ENCODE measurements at regions not wholly inside any gene's neighbourhood (a gene's known extent, or its start where the extent isn't known, plus 50 kb on each side); places are given as distances from the start of the nearest gene placed in this dataset.
A peak's percentile ranks its signal among the peaks of the same experiment; 100 is the strongest.

GRCh38 chr20:36099106-36099505, 55.4 kb upstream of the EPB41L1 start:
- Mint-ChIP-seq H3K27ac (ENCODE audit: unreplicated experiment) (no peak overlapping the region), H3K27me3 (ENCODE audit: low read depth) (no peaks in the 10 kb centered on the region), H3K9me3 (ENCODE audit: low read depth) (no peaks in the 10 kb centered on the region), H3K36me3 (ENCODE audit: low read depth) (no peaks in the 10 kb centered on the region), H3K4me3 (ENCODE audit: unreplicated experiment) (no peak overlapping the region), H3K4me1 (ENCODE audit: low read depth) (peaks cover 54% of the 10 kb centered on the region)
- no peak for DNase-seq (ENCODE audit: low spot score)
- TF ChIP-seq CTCF (IDR thresholded peaks at IDR 0.05): no peak

GRCh38 chr20:36101192-36101591, 53.3 kb upstream of the EPB41L1 start:
- peaks cover 57% of the 10 kb centered on the region for H3K4me1 Mint-ChIP-seq (ENCODE audit: low read depth)
- H3K36me3 Mint-ChIP-seq (ENCODE audit: low read depth): no peaks in the 10 kb centered on the region
- no peak for TF ChIP-seq CTCF (IDR thresholded peaks at IDR 0.05)
- H3K27me3 Mint-ChIP-seq (ENCODE audit: low read depth): no peaks in the 10 kb centered on the region
- H3K9me3 Mint-ChIP-seq (ENCODE audit: low read depth): no peaks in the 10 kb centered on the region
- H3K4me3 Mint-ChIP-seq (ENCODE audit: unreplicated experiment): no peak overlapping the region
- H3K27ac Mint-ChIP-seq (ENCODE audit: unreplicated experiment): peak overlapping the region; percentile 55
- no peak for DNase-seq (ENCODE audit: low spot score)

- no peak for DNase-seq (ENCODE audit: low spot score)
- no peak overlapping the region for H3K27ac Mint-ChIP-seq (ENCODE audit: unreplicated experiment)
- TF ChIP-seq CTCF (IDR thresholded peaks at IDR 0.05): no peak
- H3K27me3 Mint-ChIP-seq (ENCODE audit: low read depth): no peaks in the 10 kb centered on the region
- H3K4me3 Mint-ChIP-seq (ENCODE audit: unreplicated experiment): no peak overlapping the region
- no peaks in the 10 kb centered on the region for H3K36me3 Mint-ChIP-seq (ENCODE audit: low read depth)
- H3K4me1 Mint-ChIP-seq (ENCODE audit: low read depth): peaks cover 47% of the 10 kb centered on the region
- H3K9me3 Mint-ChIP-seq (ENCODE audit: low read depth): no peaks in the 10 kb centered on the region
Measured at GRCh38 chr20:36102306-36102705, 52.2 kb upstream of the EPB41L1 start.

DNA sequence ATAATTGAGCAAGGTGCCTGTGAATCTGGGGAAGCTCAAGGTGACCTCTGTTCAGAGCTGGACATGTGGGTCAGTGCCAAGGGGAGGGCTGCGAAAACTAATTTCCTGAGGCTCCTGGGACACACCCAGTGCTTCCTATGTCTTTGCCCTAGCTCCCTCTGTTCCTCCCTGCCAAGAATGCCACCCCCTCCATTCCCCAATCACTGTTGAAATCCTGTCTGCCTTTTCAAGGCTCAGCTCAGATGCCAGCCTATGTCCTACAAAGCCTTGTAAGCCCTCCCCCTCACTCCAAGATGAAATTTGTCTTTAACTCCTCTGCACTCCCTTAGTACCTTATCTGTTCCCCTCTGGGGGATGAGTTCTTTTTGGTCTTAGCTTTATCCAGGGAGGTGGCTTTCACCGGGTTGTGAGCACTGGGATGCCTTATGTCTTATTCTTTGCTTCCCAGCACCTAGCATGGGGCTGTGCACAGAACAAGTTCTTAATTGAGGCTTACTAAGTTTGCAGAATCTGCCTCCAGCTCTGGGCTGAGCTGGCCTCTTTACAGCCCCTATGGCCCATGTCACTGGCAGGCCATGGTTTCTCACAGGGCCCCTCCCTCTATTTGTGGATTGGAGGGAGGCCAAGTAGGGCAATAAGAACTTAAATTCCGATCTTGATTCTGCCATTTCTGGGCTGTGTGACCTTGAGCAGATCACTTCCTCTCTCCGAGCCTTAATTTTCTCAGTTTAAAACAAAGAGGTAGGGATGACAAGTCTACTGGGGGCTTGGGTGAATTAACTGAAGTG, 51.5 kb upstream of the EPB41L1 start:
- H3K4me3 Mint-ChIP-seq (ENCODE audit: unreplicated experiment): no peak overlapping the region
- no peaks in the 10 kb centered on the region for H3K27me3 Mint-ChIP-seq (ENCODE audit: low read depth)
- H3K9me3 Mint-ChIP-seq (ENCODE audit: low read depth): no peaks in the 10 kb centered on the region
- H3K36me3 Mint-ChIP-seq (ENCODE audit: low read depth): no peaks in the 10 kb centered on the region
- H3K27ac Mint-ChIP-seq (ENCODE audit: unreplicated experiment): peak overlapping the region; percentile 1
- no peak for DNase-seq (ENCODE audit: low spot score)
- H3K4me1 Mint-ChIP-seq (ENCODE audit: low read depth): peaks cover 40% of the 10 kb centered on the region
- no peak for TF ChIP-seq CTCF (IDR thresholded peaks at IDR 0.05)

- Mint-ChIP-seq H3K36me3 (ENCODE audit: low read depth) (no peaks in the 10 kb centered on the region), H3K4me3 (ENCODE audit: unreplicated experiment) (no peak overlapping the region), H3K27ac (ENCODE audit: unreplicated experiment) (no peak overlapping the region), H3K4me1 (ENCODE audit: low read depth) (peaks cover 34% of the 10 kb centered on the region), H3K9me3 (ENCODE audit: low read depth) (no peaks in the 10 kb centered on the region), H3K27me3 (ENCODE audit: low read depth) (no peaks in the 10 kb centered on the region)
- no peak for TF ChIP-seq CTCF (IDR thresholded peaks at IDR 0.05)
- DNase-seq (ENCODE audit: low spot score): no peak
Measured at GRCh38 chr20:36104244-36104643, 50.3 kb upstream of the EPB41L1 start.
